Ectodermal cell (in vitro differentiated cells): ENCODE measurements at regions not wholly inside any gene's neighbourhood (a gene's known extent, or its start where the extent isn't known, plus 50 kb on each side); places are given as distances from the start of the nearest gene placed in this dataset.

Experiments
- H3K27ac ChIP-seq: 2 replicates; pipeline ENCODE4 v1.7.0; 2013; ENCODE audit warnings: mild to moderate bottlenecking, low read depth, low read length; ENCODE audit not compliant: insufficient read depth, poor library complexity, severe bottlenecking
- H3K27me3 ChIP-seq: 2 replicates; pipeline ENCODE4 v1.7.0; 2013; ENCODE audit warnings: mild to moderate bottlenecking, low read length; ENCODE audit not compliant: insufficient read depth, control insufficient read depth, poor library complexity, severe bottlenecking
- H3K36me3 ChIP-seq: one replicate; pipeline ENCODE4 v1.7.0; 2013; ENCODE audit warnings: low read length; ENCODE audit not compliant: control insufficient read depth, insufficient read depth
- H3K4me1 ChIP-seq: one replicate; pipeline ENCODE4 v1.7.0; 2013; ENCODE audit warnings: low read length; ENCODE audit not compliant: control insufficient read depth, insufficient read depth
- H3K4me3 ChIP-seq: 2 replicates; pipeline ENCODE4 v1.7.0; 2013; ENCODE audit warnings: low read depth, low read length, control low read depth; ENCODE audit not compliant: insufficient read depth
- H3K9me3 ChIP-seq: 2 replicates; pipeline ENCODE4 v1.7.0; 2013; ENCODE audit warnings: mild to moderate bottlenecking, low read length, moderate library complexity; ENCODE audit not compliant: control insufficient read depth
- WGBS, 2 experiments: methylation state at CpG; one replicate each; pipeline ENCODE4 v1.1.7; 2013; ENCODE audit warnings: missing lambda C conversion rate in 2 of 2; 5-methylcytosine and 5-hydroxymethylcytosine counted together

- Histone ChIP-seq H3K27ac (no peak overlapping the region), H3K9me3 (no peaks in the 10 kb centered on the region), H3K4me1 (no peaks in the 10 kb centered on the region), H3K36me3 (no peaks in the 10 kb centered on the region), H3K4me3 (no peak overlapping the region), H3K27me3 (no peaks in the 10 kb centered on the region)
- WGBS, 2 experiments = 93 to 96% methylated on average over 11 of the region's 11 CpGs
Measured at GRCh38 chr2:15999596-16000469, 59.5 kb downstream of the MYCN start.

- no peaks in the 10 kb centered on the region for H3K36me3 ChIP-seq
- WGBS, 2 experiments = 93 to 94% methylated on average over 2 of the region's 2 CpGs
- H3K27ac ChIP-seq = no peak overlapping the region
- no peaks in the 10 kb centered on the region for H3K4me1 ChIP-seq
- no peaks in the 10 kb centered on the region for H3K9me3 ChIP-seq
- no peaks in the 10 kb centered on the region for H3K27me3 ChIP-seq
- no peak overlapping the region for H3K4me3 ChIP-seq
Measured at GRCh38 chr2:15997728-15998280, 57.5 kb downstream of the MYCN start.

- H3K4me1 ChIP-seq = no peaks in the 10 kb centered on the region
- H3K27me3 ChIP-seq = no peaks in the 10 kb centered on the region
- H3K36me3 ChIP-seq = no peaks in the 10 kb centered on the region
- 64% methylated on average over 10 of the region's 10 CpGs for WGBS, 2 experiments
- H3K4me3 ChIP-seq = no peak overlapping the region
- H3K27ac ChIP-seq = no peak overlapping the region
- no peaks in the 10 kb centered on the region for H3K9me3 ChIP-seq
Measured at GRCh38 chr2:15996536-15997423, 56.4 kb downstream of the MYCN start.
